SK-N-SH (cell line): ENCODE measurements at regions not wholly inside any gene's neighbourhood (a gene's known extent, or its start where the extent isn't known, plus 50 kb on each side); places are given as distances from the start of the nearest gene placed in this dataset.

ENCODE experiments used
- CTCF ChIA-PET: fragments of 300-600, 350-600 bp; formaldehyde crosslinking; extraction: SDS; loops from one replicate; lab custom pipeline; 2021; lab: Yijun Ruan, JAX
- POLR2A ChIA-PET: fragments of 350-600 bp; sonication (Branson Sonifier 250); formaldehyde crosslinking; extraction: SDS; loops from one replicate; lab custom pipeline; 2020; ENCODE audit warnings: antibody characterized with exemption, inconsistent platforms; lab: Yijun Ruan, JAX
- DNase-seq: peaks from one replicate; pipeline ENCODE4 v3.0.0; 2012
- H2AFZ ChIP-seq: fragments of 200-600 bp; sonication (generic); 2 replicates; pipeline ENCODE4 v1.8.1; 2016; ENCODE audit warnings: antibody characterized with exemption, mild to moderate bottlenecking, low read depth
- H3F3A ChIP-seq: fragments of 200-600 bp; sonication (generic); replicated peaks from 2 replicates; pipeline ENCODE3; 2016; ENCODE audit warnings: antibody characterized with exemption, mild to moderate bottlenecking; ENCODE audit not compliant: insufficient read depth
- H3K27ac ChIP-seq, 2 experiments: fragments of 200-500 bp in 1 of 2; fragments of 200-600 bp in 1 of 2; sonication (Bioruptor generic) in 1 of 2; sonication (generic), shearing (Covaris generic) in 1 of 2; 2 replicates each; pipeline versions ENCODE4 v1.5.1 to v1.6.1; 2014 to 2016; ENCODE audit warnings: low read depth in 2 of 2, inconsistent platforms in 1 of 2, low read length in 1 of 2, mild to moderate bottlenecking in 1 of 2, mixed read lengths in 1 of 2
- H3K27me3 ChIP-seq: fragments of 200-600 bp; sonication (generic), shearing (Covaris generic); 2 replicates; pipeline ENCODE4 v1.6.1; 2016; ENCODE audit warnings: mixed run types; ENCODE audit not compliant: insufficient read depth
- H3K36me3 ChIP-seq, 2 experiments: fragments of 200-500 bp in 1 of 2; fragments of 200-600 bp in 1 of 2; sonication (Bioruptor generic) in 1 of 2; sonication (generic) in 1 of 2; replicated peaks in 1 of 2; 2 replicates each; pipeline versions ENCODE3 to v1.5.1; 2014 to 2016; ENCODE audit warnings: low read length in 1 of 2, mild to moderate bottlenecking in 1 of 2; ENCODE audit not compliant: insufficient read depth in 2 of 2, control insufficient read depth in 1 of 2
- H3K4me1 ChIP-seq, 2 experiments: fragments of 200-500 bp in 1 of 2; fragments of 200-600 bp in 1 of 2; sonication (Bioruptor generic) in 1 of 2; sonication (generic), shearing (Covaris generic) in 1 of 2; 2 replicates each; pipeline versions ENCODE4 v1.5.1 to v1.6.1; 2014 to 2016; ENCODE audit warnings: low read depth in 1 of 2, low read length in 1 of 2, mixed run types in 1 of 2; ENCODE audit not compliant: insufficient read depth in 2 of 2, control insufficient read depth in 1 of 2
- H3K4me2 ChIP-seq: fragments of 200-600 bp; sonication (generic), shearing (Covaris generic); 2 replicates; pipeline ENCODE4 v1.6.1; 2017; ENCODE audit warnings: mixed run types
- H3K4me3 ChIP-seq, 2 experiments: fragments of 200-500 bp in 1 of 2; fragments of 200-600 bp in 1 of 2; sonication (Bioruptor generic) in 1 of 2; sonication (generic), shearing (Covaris generic) in 1 of 2; 2 replicates each; pipeline versions ENCODE4 v1.5.1 to v1.8.1; 2014 to 2016; ENCODE audit warnings: low read depth in 2 of 2, inconsistent platforms in 1 of 2, low read length in 1 of 2, mild to moderate bottlenecking in 1 of 2, mixed read lengths in 1 of 2, moderate library complexity in 1 of 2
- H3K79me2 ChIP-seq: fragments of 200-600 bp; sonication (generic); 2 replicates; pipeline ENCODE4 v1.8.1; 2017; ENCODE audit warnings: mild to moderate bottlenecking; ENCODE audit not compliant: insufficient read depth
- H3K9ac ChIP-seq: fragments of 200-600 bp; sonication (generic); 2 replicates; pipeline ENCODE4 v1.6.1; 2017; ENCODE audit warnings: mixed run types
- H3K9me2 ChIP-seq: fragments of 200-600 bp; sonication (generic); 2 replicates; pipeline ENCODE4 v1.6.1; 2017; ENCODE audit warnings: mixed run types
- H3K9me3 ChIP-seq: fragments of 200-600 bp; sonication (generic); 2 replicates; pipeline ENCODE4 v1.6.1; 2017; ENCODE audit warnings: mixed run types, mild to moderate bottlenecking, moderate library complexity
- H4K20me1 ChIP-seq: fragments of 200-600 bp; sonication (generic); 2 replicates; pipeline ENCODE4 v1.6.1; 2017; ENCODE audit warnings: mild to moderate bottlenecking, mixed run types; ENCODE audit not compliant: insufficient read depth
- EP300 ChIP-seq, 2 experiments: IDR thresholded peaks; 2 replicates each; pipeline versions ENCODE4 v1.4.0 to v1.6.1; 2012; ENCODE audit warnings: borderline replicate concordance in 1 of 2, low read depth in 1 of 2, low read length in 1 of 2
- FOSL2 ChIP-seq: IDR thresholded peaks from 2 replicates; pipeline ENCODE4 v1.4.0; 2012; ENCODE audit warnings: low read depth, mild to moderate bottlenecking, moderate library complexity, borderline replicate concordance
- GABPA ChIP-seq: IDR thresholded peaks from 2 replicates; pipeline ENCODE4 v1.4.0; 2012; ENCODE audit warnings: low read depth, mild to moderate bottlenecking
- GATA2 ChIP-seq: sonication (generic); formaldehyde crosslinking; IDR thresholded peaks from 2 replicates; pipeline ENCODE4 v1.5.0; 2020; ENCODE audit warnings: mild to moderate bottlenecking, missing genetic modification reagents
- JUND ChIP-seq: IDR thresholded peaks from 2 replicates; pipeline ENCODE4 v1.4.0; 2012
- MAX ChIP-seq: IDR thresholded peaks from 2 replicates; pipeline ENCODE4 v1.4.0; 2012; ENCODE audit warnings: low read depth
- MXI1 ChIP-seq: IDR thresholded peaks from 2 replicates; pipeline ENCODE4 v1.6.1; 2012; ENCODE audit warnings: mild to moderate bottlenecking, low read depth, low read length, improper control_type of control experiment
- NFIC ChIP-seq: IDR thresholded peaks from 2 replicates; pipeline ENCODE4 v1.4.0; 2012; ENCODE audit warnings: borderline replicate concordance
- PBX3 ChIP-seq: IDR thresholded peaks from 2 replicates; pipeline ENCODE4; 2012
- RCOR1 ChIP-seq: fragments of 150-350 bp; IDR thresholded peaks from 2 replicates; pipeline ENCODE4 v1.6.1; 2017; ENCODE audit warnings: antibody characterized with exemption, low read length
- RFX5 ChIP-seq: IDR thresholded peaks from 2 replicates; pipeline ENCODE4 v1.6.1; 2012; ENCODE audit warnings: mild to moderate bottlenecking, improper control_type of control experiment, low read length
- SMC3 ChIP-seq: IDR thresholded peaks from 2 replicates; pipeline ENCODE4 v1.6.1; 2012; ENCODE audit warnings: low read depth, low read length, improper control_type of control experiment
- TAF1 ChIP-seq: IDR thresholded peaks from 2 replicates; pipeline ENCODE4 v1.6.1; 2012; ENCODE audit warnings: low read depth, mild to moderate bottlenecking, low read length, moderate library complexity, borderline replicate concordance
- TCF12 ChIP-seq: IDR thresholded peaks from 2 replicates; pipeline ENCODE4 v1.4.0; 2012
- TEAD4 ChIP-seq: IDR thresholded peaks from 2 replicates; pipeline ENCODE4 v1.4.0; 2012; ENCODE audit warnings: mild to moderate bottlenecking, borderline replicate concordance; ENCODE audit not compliant: insufficient read depth
- YY1 ChIP-seq: IDR thresholded peaks from 2 replicates; pipeline ENCODE4 v1.4.0; 2012; ENCODE audit warnings: low read depth, mild to moderate bottlenecking
- ZBTB33 ChIP-seq: IDR thresholded peaks from 2 replicates; pipeline ENCODE4 v1.4.0; 2012; ENCODE audit warnings: low read depth, borderline replicate concordance
- WGBS: methylation state at CpG from one replicate; pipeline ENCODE4 v1.1.6; 2017; ENCODE audit warnings: low lambda C conversion rate; 5-methylcytosine and 5-hydroxymethylcytosine counted together

GRCh38 chr21:34296878-34297277, 66.9 kb upstream of the KCNE2 start:
- POLR2A ChIA-PET = no interaction called here
- TF ChIP-seq RFX5 = no peak
- no peak for TF ChIP-seq RCOR1
- TF ChIP-seq TEAD4 = no peak
- TF ChIP-seq ZBTB33 = no peak
- no peak for TF ChIP-seq FOSL2
- TF ChIP-seq JUND = no peak
- TF ChIP-seq NFIC = no peak
- TF ChIP-seq SMC3 = no peak
- WGBS = 14% methylated on average over 2 of the region's 2 CpGs

GRCh38 chr21:34298534-34299167, 65.2 kb upstream of the KCNE2 start:
- H3K4me3 ChIP-seq = no peak overlapping the region
- no peaks in the 10 kb centered on the region for H3K9me3 ChIP-seq
- peaks cover 0 to 2% of the 10 kb centered on the region in 2 experiments; a peak in 2 of 4 replicates for H3K4me1 ChIP-seq
- H3K36me3 ChIP-seq = no peaks in the 10 kb centered on the region
- H3K9me2 ChIP-seq = no peaks in the 10 kb centered on the region
- H3K27ac ChIP-seq = no peak overlapping the region; a peak in 1 of 4 replicates
- H3K79me2 ChIP-seq = no peaks in the 10 kb centered on the region
- no peaks in the 10 kb centered on the region for H4K20me1 ChIP-seq
- H3K4me2 ChIP-seq = no peak overlapping the region
- ChIA-PET CTCF (no interaction called here), POLR2A (no interaction called here)
- TF ChIP-seq TCF12 (0 out of 2 replicates have a peak, but pooled peaks have one; percentile 10), MAX (no peak)
- no peaks in the 10 kb centered on the region for H3F3A ChIP-seq
- H3K27me3 ChIP-seq = no peaks in the 10 kb centered on the region; the same call in 1 of the 2 replicates
- DNase-seq = no peak
- 0% methylated on average over 3 of the region's 3 CpGs for WGBS
- no peak overlapping the region for H2AFZ ChIP-seq
- no peak overlapping the region for H3K9ac ChIP-seq

More at GRCh38 chr21:34296878-34297277, 66.9 kb upstream of the KCNE2 start:
- Histone ChIP-seq H3K4me2 (no peak overlapping the region), H3K79me2 (no peaks in the 10 kb centered on the region), H3K9me2 (no peaks in the 10 kb centered on the region), H3K4me1 (peaks cover 0 to 2% of the 10 kb centered on the region in 2 experiments; a peak in 1 of 4 replicates), H4K20me1 (no peaks in the 10 kb centered on the region), H2AFZ (no peak overlapping the region), H3K4me3 (no peak overlapping the region), H3K27ac (no peak overlapping the region), H3K9ac (no peak overlapping the region), H3K36me3 (no peaks in the 10 kb centered on the region), H3K27me3 (no peaks in the 10 kb centered on the region; the same call in 1 of the 2 replicates), H3F3A (no peaks in the 10 kb centered on the region), H3K9me3 (no peaks in the 10 kb centered on the region)
- CTCF ChIA-PET = no interaction called here
- DNase-seq = no peak

- CTCF ChIA-PET = no interaction called here
- Histone ChIP-seq H3K4me1 (peaks cover 0 to 2% of the 10 kb centered on the region in 2 experiments; a peak in 2 of 4 replicates), H3K9ac (no peak overlapping the region), H3K9me3 (no peaks in the 10 kb centered on the region), H2AFZ (no peak overlapping the region), H3K79me2 (no peaks in the 10 kb centered on the region), H3K4me2 (no peak overlapping the region), H3K4me3 (no peak overlapping the region), H3K9me2 (no peaks in the 10 kb centered on the region), H4K20me1 (no peaks in the 10 kb centered on the region), H3K27me3 (no peaks in the 10 kb centered on the region; the same call in 1 of the 2 replicates), H3K36me3 (no peaks in the 10 kb centered on the region), H3K27ac (no peak overlapping the region)
- DNase-seq = no peak
- WGBS = 0% methylated on average over 2 of the region's 2 CpGs
- TF ChIP-seq TAF1 (no peak), YY1 (no peak), GABPA (no peak), EP300 (IDR thresholded peaks at IDR 0.05; ENCODE audit: borderline replicate concordance in 1 of 2, low read depth in 1 of 2, low read length in 1 of 2) (no peak), GATA2 (CRISPR knock-in tag) (no peak), RFX5 (no peak), MXI1 (no peak), PBX3 (no peak)
- TF ChIP-seq, all 33 proteins: peak for 0
- H3F3A ChIP-seq = no peaks in the 10 kb centered on the region
- POLR2A ChIA-PET = no interaction called here
Measured at GRCh38 chr21:34299168-34299539, 64.7 kb upstream of the KCNE2 start.
